SHP77 (cell line): ENCODE measurements at regions not wholly inside any gene's neighbourhood (a gene's known extent, or its start where the extent isn't known, plus 50 kb on each side); places are given as distances from the start of the nearest gene placed in this dataset.
A peak's percentile ranks its signal among the peaks of the same experiment; 100 is the strongest.

Experiments
- DNase-seq, 2 experiments: peaks; one replicate each; lab custom pipeline; 2025; lab: John Stamatoyannopoulos, UW

DNA sequence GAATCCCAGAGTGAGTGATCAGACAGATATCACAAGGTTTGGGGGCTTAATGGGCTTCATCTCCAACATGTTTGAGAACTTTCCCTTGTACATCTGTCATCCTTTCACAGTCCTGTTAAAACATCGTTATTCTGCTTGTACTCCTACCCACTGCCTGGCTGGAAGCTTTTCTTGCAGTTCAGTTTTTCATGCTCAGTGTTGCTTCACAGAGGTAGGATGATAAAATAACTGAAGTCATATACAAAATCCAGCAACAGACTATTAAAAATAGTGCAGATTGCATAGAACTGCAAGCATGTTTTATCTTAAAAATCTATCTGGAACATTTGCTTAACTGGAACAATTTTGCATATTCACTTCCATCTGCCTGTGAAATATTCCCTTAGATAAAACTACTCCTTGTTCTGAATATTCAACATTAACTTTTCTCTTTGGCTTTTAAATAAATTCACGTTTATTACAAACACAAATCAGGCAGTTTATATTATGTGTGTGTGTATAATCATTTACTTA, 579.6 kb upstream of the IGFBP7 start:
- no peak for DNase-seq

- no peak for DNase-seq
These were observed 572.1 kb upstream of the IGFBP7 start for GRCh38 chr4:57682275-57682674.

- DNase-seq, result no peak
These were observed 569.8 kb upstream of the IGFBP7 start for GRCh38 chr4:57679969-57680368.

GRCh38 chr4:57676394-57676793, 566.2 kb upstream of the IGFBP7 start:
- no peak for DNase-seq

DNA sequence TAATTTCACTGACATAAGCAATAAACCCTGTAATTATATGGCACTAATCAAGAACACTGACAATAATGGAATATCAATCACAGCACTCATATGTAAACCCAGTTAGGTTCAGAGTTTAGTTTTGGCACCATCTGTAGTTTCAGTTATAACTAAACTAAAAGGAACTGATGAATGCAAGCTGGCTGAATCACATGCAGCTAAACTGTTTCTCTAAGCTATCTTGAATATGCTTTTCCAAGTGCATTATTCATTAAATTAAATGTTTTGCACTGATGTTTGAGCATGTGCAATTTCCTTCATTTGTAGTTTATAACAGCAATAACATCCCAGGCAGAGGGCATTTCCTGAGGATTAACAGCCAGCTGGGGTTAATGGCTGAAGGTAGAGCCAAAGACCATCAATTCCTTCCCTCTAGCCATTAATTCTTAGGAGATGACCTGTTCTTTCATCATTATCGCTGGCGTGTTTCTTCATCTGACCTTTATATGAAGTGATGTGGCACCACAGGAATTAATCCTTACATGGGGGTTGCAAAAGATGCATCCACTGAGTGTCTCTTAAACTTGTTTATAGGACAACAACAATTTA, 562.8 kb upstream of the IGFBP7 start:
- DNase-seq, result no peak

DNA sequence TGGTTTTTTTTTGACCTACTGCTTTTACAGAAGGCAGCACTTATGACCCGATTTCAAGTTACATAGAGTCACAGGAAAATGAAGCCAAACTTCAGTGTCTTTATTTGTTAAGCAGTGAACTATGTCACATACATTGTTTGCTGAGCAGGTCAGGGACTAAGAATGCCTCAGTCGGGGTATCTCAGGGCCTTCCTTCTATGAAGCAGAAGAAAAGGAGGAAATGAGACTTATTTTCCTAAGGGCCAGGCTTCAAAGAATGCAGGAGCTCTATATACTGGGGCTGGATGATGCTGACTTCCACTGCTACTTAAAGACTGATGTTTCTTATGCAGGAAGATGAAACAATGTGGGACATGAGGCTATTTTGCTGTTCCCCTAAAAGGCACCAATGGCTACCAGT, 558.4 kb upstream of the IGFBP7 start:
- no peak for DNase-seq

GRCh38 chr4:57665806-57666205, 555.6 kb upstream of the IGFBP7 start:
- no peak for DNase-seq

DNA sequence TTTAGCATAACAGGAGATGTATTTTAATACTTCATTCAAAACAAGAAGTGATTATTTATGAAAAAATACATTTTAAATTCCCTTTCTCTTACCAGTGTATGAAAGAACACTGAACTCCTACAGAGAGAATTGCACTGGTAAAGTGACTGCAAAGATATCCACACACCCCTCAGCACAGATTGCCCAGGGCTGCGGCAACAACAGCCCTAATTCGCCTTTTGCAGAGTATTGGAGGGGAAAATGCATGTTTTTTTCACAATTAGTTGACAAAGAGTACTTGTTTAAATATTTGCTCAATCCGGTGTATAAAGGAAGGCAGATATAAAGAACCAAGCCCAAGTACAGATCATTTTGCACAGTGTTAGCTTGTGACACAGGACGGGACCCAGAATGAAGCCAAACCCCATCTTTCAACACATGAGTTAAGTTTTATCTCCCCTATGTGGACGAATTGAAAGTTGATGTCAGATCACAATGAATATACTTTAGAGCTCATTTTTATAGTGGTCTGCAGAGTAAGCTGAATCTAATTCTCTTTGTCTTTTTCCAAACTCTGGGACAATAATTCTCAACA, 551.4 kb upstream of the IGFBP7 start:
- DNase-seq, result no peak

GRCh38 chr4:57658673-57659072, 548.5 kb upstream of the IGFBP7 start:
- no peak for DNase-seq

DNA sequence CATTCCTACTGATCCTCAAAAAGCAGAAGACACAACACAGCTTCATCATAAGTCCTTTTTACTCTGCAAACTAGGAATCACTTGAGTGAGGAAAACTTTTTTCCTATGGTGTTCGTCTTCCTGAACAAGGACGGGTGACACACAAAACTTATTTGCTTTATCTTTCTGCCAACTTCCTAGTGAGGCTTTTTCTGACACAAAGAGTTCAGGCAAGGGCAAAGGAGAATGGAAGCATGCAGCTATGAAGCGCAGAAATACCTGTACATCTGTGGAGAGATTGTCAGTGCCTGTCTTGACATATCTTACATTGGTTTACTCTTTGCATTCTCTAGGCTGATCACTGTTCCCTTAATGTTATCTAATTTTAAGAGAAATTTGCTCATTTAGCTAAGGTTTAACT, 548.0 kb upstream of the IGFBP7 start:
- DNase-seq, result no peak

GRCh38 chr4:57655342-57655741, 545.2 kb upstream of the IGFBP7 start:
- no peak for DNase-seq

GRCh38 chr4:57652779-57653178, 542.6 kb upstream of the IGFBP7 start:
- no peak for DNase-seq

DNA sequence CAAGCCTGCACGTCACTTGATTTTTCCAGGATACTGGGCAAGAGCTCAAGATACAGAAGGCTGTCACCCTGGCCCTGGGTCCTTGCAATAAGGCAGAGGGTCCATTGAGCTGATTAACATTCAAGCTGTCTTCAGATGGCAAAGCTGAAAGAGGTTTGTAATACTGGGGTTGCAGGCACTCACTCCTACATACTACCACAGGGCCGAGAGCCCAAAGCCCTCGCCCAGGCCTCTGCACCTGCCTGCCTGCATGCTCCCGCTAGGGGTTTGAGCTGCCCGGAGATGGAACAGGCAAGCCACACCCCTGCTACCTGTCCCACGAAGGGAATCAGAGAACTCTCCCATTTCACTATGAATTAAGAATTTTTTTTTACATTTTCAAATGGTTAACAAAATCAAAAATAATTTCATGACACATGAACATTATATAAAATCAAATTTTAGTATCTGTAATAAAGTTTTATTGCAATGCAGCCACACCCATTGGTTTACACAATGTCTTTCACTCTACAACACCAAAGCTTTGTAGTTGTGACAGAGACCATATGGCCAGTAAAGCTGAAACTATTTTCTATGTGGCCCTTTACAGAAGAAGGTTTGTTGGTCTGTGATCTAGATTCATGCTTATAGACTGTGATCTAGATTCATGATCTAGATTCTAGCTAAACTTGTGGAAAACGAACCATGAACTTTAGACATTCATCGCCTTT, 530.4 kb upstream of the IGFBP7 start:
- no peak for DNase-seq

GRCh38 chr4:57639561-57640382, 529.6 kb upstream of the IGFBP7 start:
- no peak for DNase-seq

GRCh38 chr4:57635910-57636309, 525.7 kb upstream of the IGFBP7 start:
- DNase-seq, result no peak

GRCh38 chr4:57633212-57633859, 523.2 kb upstream of the IGFBP7 start:
- DNase-seq, result no peak

- no peak for DNase-seq
These were observed 522.4 kb upstream of the IGFBP7 start for GRCh38 chr4:57632564-57632963.

DNA sequence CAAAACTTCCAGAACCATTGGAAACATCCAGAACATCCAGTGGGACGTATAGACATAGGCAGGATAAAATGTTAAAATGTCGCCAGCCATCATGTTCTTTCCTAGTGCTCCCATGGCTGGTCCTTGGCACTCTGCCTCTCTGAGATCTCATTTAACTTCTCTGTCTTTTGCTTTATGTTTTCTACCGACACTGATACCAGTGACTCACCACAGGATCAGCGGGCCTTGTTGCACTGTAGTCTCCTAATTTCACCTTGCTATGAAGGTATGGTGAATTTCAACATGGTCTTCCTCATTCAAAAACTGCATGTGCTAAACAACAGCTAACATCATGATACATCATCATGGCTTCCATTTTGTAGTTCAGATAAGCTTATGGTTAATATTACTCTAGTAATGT, 521.0 kb upstream of the IGFBP7 start:
- DNase-seq, result no peak

DNA sequence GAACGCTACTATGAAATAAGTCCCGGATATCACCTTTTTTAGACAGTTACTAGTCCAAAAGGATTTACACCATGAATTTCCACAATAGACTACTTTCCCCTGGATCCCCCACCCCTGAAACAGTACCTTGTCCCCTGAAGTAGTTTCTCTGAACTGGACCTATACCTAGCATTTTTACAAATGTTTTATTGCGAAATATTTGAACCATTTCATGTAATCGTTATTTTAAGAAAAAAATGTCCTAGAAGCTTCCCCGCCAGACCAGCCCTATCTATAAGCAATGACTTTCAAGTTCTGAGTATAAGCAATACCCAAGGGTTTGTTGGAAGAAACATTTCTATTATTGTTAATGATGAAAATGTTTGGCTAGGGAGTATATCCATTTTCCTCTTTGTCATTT, 517.8 kb upstream of the IGFBP7 start:
- no peak for DNase-seq

GRCh38 chr4:57614257-57614932, 504.2 kb upstream of the IGFBP7 start:
- DNase-seq, result peak; percentile 25 to 42

DNA sequence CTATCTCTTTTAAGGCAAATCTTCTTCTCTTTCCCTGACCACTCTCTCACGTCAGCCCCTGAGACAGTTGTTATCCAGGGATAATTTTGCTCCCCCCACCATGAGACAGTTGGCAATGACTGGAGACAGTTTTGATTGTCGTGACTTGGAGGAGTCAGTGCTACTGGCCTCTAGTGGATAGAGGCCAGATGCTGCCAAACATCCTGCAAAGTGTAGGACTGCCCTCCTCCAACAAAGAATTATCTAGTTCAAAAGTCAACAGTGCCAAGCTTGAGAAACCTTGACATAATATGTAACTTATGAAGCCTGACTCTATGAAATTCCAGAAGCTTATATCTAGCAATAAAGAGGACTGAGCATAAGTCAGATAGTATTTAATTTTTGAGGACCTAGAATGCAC, 502.1 kb upstream of the IGFBP7 start:
- no peak for DNase-seq
